OCI-LY7 (cell line): ENCODE measurements at regions not wholly inside any gene's neighbourhood (a gene's known extent, or its start where the extent isn't known, plus 50 kb on each side); places are given as distances from the start of the nearest gene placed in this dataset.

Experiments
- BruUV-seq: library from RNA; stranded (reverse); fragments of 400-500 nt; replicated peaks from 2 replicates; lab custom pipeline; 2021; lab: Mats Ljungman, UMichigan
- CTCF ChIA-PET: fragments of 300-600 bp; sonication (Branson Sonifier 250); formaldehyde crosslinking; loops from one replicate; lab custom pipeline; 2022; ENCODE audit warnings: antibody characterized with exemption; ENCODE audit not compliant: unreplicated experiment; lab: Charles Lee
- POLR2A ChIA-PET: fragments of 300-600 bp; sonication (Branson Sonifier 250); formaldehyde crosslinking; loops from one replicate; lab custom pipeline; 2022; ENCODE audit warnings: antibody characterized with exemption; lab: Charles Lee
- DNase-seq: peaks from one replicate; pipeline ENCODE4 v3.0.0-alpha.2; 2015; ENCODE audit warnings: low spot score
- H2AFZ ChIP-seq: fragments of 200-600 bp; sonication (generic), shearing (Covaris generic); 2 replicates; pipeline ENCODE4 v1.6.1; 2014; ENCODE audit warnings: mild to moderate bottlenecking, antibody characterized with exemption, low read length, moderate library complexity
- H3K27ac ChIP-seq: fragments of 200-600 bp; sonication (generic); 2 replicates; pipeline ENCODE4 v1.5.1; 2014; ENCODE audit warnings: mixed run types, low read depth, mild to moderate bottlenecking, moderate library complexity, low read length, inconsistent platforms; ENCODE audit not compliant: poor library complexity, severe bottlenecking
- H3K36me3 ChIP-seq: fragments of 200-600 bp; sonication (generic); 2 replicates; pipeline ENCODE4 v1.6.1; 2014; ENCODE audit warnings: mild to moderate bottlenecking, antibody characterized with exemption, low read length, moderate library complexity, mixed read lengths; ENCODE audit not compliant: insufficient read depth
- H3K4me1 ChIP-seq: fragments of 200-600 bp; sonication (generic); 2 replicates; pipeline ENCODE4 v1.5.1; 2014; ENCODE audit warnings: mild to moderate bottlenecking, low read length; ENCODE audit not compliant: insufficient read depth, poor library complexity, severe bottlenecking
- H3K4me2 ChIP-seq: fragments of 200-600 bp; sonication (generic); 2 replicates; pipeline ENCODE4 v1.6.1; 2014; ENCODE audit warnings: mild to moderate bottlenecking, low read length
- H3K4me3 ChIP-seq: fragments of 200-600 bp; sonication (generic); 2 replicates; pipeline ENCODE4 v1.5.1; 2014; ENCODE audit warnings: mild to moderate bottlenecking, low read depth, low read length; ENCODE audit not compliant: poor library complexity, severe bottlenecking
- H3K79me2 ChIP-seq: fragments of 200-600 bp; sonication (generic); 2 replicates; pipeline ENCODE4 v1.6.1; 2016; ENCODE audit warnings: low read depth, mild to moderate bottlenecking, low read length, moderate library complexity, mixed read lengths; ENCODE audit not compliant: insufficient read depth
- H3K9me2 ChIP-seq: fragments of 200-600 bp; sonication (generic); 2 replicates; pipeline ENCODE4 v1.6.1; 2016; ENCODE audit warnings: mild to moderate bottlenecking, low read length, mixed read lengths; ENCODE audit not compliant: insufficient read depth
- H3K9me3 ChIP-seq: fragments of 200-600 bp; sonication (generic); 2 replicates; pipeline ENCODE4 v1.6.1; 2014; ENCODE audit warnings: mild to moderate bottlenecking, mixed run types, low read length, mixed read lengths
- H4K20me1 ChIP-seq: fragments of 200-600 bp; sonication (generic); 2 replicates; pipeline ENCODE4 v1.6.1; 2014; ENCODE audit warnings: mild to moderate bottlenecking, antibody characterized with exemption, low read length, moderate library complexity, mixed read lengths; ENCODE audit not compliant: insufficient read depth
- CTCF ChIP-seq: fragments of 200-600 bp; sonication (generic); conservative IDR thresholded peaks from 2 replicates; pipeline ENCODE4 v1.5.1; 2014; ENCODE audit warnings: mild to moderate bottlenecking, antibody characterized with exemption, low read length, moderate library complexity, mixed read lengths
- EZH2phosphoT487 ChIP-seq: fragments of 200-600 bp; sonication (generic); IDR thresholded peaks from 2 replicates; pipeline ENCODE4 v1.6.1; 2018; ENCODE audit warnings: low read depth, borderline replicate concordance, mild to moderate bottlenecking, mixed run types, antibody characterized with exemption, low read length, moderate library complexity, mixed read lengths
- intact Hi-C: fragments of 100-400 bp; cut with micrococcal nuclease; formaldehyde crosslinking; loops from one replicate; pipeline ENCODE4 v1.10.0; 2022; ENCODE audit not compliant: unreplicated experiment

- POLR2A ChIA-PET, result no interaction called here
- TF ChIP-seq EZH2phosphoT487, result no peak
- TF ChIP-seq CTCF, result no peak
These were observed 87.1 kb downstream of the ACKR3 start for GRCh38 chr2:236656721-236657120.

GRCh38 chr2:236657215-236657614, 87.6 kb downstream of the ACKR3 start:
- no peaks in the 10 kb centered on the region for H3K9me3 ChIP-seq
- DNase-seq, result no peak
- H3K9me2 ChIP-seq, result no peaks in the 10 kb centered on the region; the same call in 1 of the 2 replicates
- H3K27ac ChIP-seq, result no peak overlapping the region
- no peaks in the 10 kb centered on the region for H3K79me2 ChIP-seq
- TF ChIP-seq EZH2phosphoT487, result no peak
- TF ChIP-seq CTCF, result no peak
- intact Hi-C loops, result no loop called here
- no TSS peak for BruUV-seq
- H3K36me3 ChIP-seq, result no peaks in the 10 kb centered on the region
- H2AFZ ChIP-seq, result no peak overlapping the region
- H3K4me1 ChIP-seq, result no peaks in the 10 kb centered on the region
- ChIA-PET POLR2A (no interaction called here), CTCF (no interaction called here)
- no peak overlapping the region for H3K4me2 ChIP-seq
- H4K20me1 ChIP-seq, result no peaks in the 10 kb centered on the region
- no peak overlapping the region for H3K4me3 ChIP-seq

More at GRCh38 chr2:236656721-236657120, 87.1 kb downstream of the ACKR3 start:
- CTCF ChIA-PET, result no interaction called here
- intact Hi-C loops, result no loop called here
- no peak overlapping the region for H3K4me3 ChIP-seq
- BruUV-seq, result no TSS peak
- no peak for DNase-seq
- H3K9me3 ChIP-seq, result no peaks in the 10 kb centered on the region
- no peaks in the 10 kb centered on the region for H3K36me3 ChIP-seq
- H4K20me1 ChIP-seq, result no peaks in the 10 kb centered on the region
- H3K4me1 ChIP-seq, result no peaks in the 10 kb centered on the region
- H3K4me2 ChIP-seq, result no peak overlapping the region
- no peak overlapping the region for H2AFZ ChIP-seq
- no peaks in the 10 kb centered on the region for H3K9me2 ChIP-seq
- no peaks in the 10 kb centered on the region for H3K79me2 ChIP-seq
- no peak overlapping the region for H3K27ac ChIP-seq

GRCh38 chr2:236657801-236658200, 88.2 kb downstream of the ACKR3 start:
- intact Hi-C loops, result no loop called here
- H3K79me2 ChIP-seq, result no peaks in the 10 kb centered on the region
- no TSS peak for BruUV-seq
- no peaks in the 10 kb centered on the region for H4K20me1 ChIP-seq
- no peak for TF ChIP-seq CTCF
- TF ChIP-seq EZH2phosphoT487, result no peak
- H3K4me2 ChIP-seq, result no peak overlapping the region
- POLR2A ChIA-PET, result no interaction called here
- no peak overlapping the region for H3K27ac ChIP-seq
- no peak overlapping the region for H2AFZ ChIP-seq
- H3K4me3 ChIP-seq, result no peak overlapping the region
- no peaks in the 10 kb centered on the region; the same call in 1 of the 2 replicates for H3K9me2 ChIP-seq
- H3K36me3 ChIP-seq, result no peaks in the 10 kb centered on the region
- no peaks in the 10 kb centered on the region for H3K9me3 ChIP-seq
- CTCF ChIA-PET, result no interaction called here
- H3K4me1 ChIP-seq, result no peaks in the 10 kb centered on the region
- no peak for DNase-seq
